ENCODE measurements at regions not wholly inside any gene's neighbourhood (a gene's known extent, or its start where the extent isn't known, plus 50 kb on each side); places are given as distances from the start of the nearest gene placed in this dataset.

DNA sequence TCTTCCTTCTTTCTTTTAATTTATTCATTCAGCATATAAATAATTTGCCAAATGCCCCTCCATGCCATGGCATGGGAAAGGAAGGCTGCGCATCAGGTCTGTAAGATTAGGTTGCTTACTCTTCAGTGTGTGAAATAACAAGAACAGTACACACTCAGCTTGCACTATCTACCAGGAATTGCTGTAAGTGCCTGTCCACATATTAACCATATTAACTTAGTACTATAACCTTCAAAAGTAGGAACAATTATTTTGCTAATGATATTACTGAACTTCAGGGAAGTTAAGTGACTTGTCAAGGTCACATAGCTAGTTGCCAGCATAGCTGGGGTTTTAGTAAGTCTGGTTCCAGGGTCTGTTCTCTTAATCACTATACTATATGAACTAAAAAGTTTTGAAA lies 89.2 kb upstream of the PMFBP1 start:
- no peaks in the 10 kb centered on the region for H3K4me1 Mint-ChIP-seq
- Histone ChIP-seq H4K20me1 (ENCODE audit: insufficient read depth, low read length) (no peaks in the 10 kb centered on the region), H3K27me3 (ENCODE audit: control insufficient read depth in 2 of 2, insufficient read depth in 2 of 2, low read length in 2 of 2) (no peaks in the 10 kb centered on the region), H3K4me2 (replicated peaks; ENCODE audit: extremely low read depth, low read length, poor library complexity, severe bottlenecking) (no peak overlapping the region), H2AFZ (ENCODE audit: insufficient read depth, low read depth, low read length, poor library complexity, severe bottlenecking) (no peak overlapping the region), H3K9me3 (replicated peaks in 1 of 2; ENCODE audit: control insufficient read depth in 1 of 2, insufficient read depth in 1 of 2, low read length in 2 of 2) (no peaks in the 10 kb centered on the region), H3K27ac (ENCODE audit: low read depth in 1 of 2, low read length in 2 of 2) (no peak overlapping the region), H3K4me3 (replicated peaks in 1 of 3; ENCODE audit: low read depth in 2 of 3, low read length in 3 of 3) (no peak overlapping the region), H3K9ac (ENCODE audit: insufficient read depth, low read length, poor library complexity, severe bottlenecking) (no peak overlapping the region), H3K79me2 (ENCODE audit: insufficient read depth, low read length) (no peaks in the 10 kb centered on the region), H3K36me3 (replicated peaks in 1 of 2; ENCODE audit: control insufficient read depth in 1 of 2, insufficient read depth in 2 of 2, low read length in 2 of 2) (no peaks in the 10 kb centered on the region), H3K4me1 (ENCODE audit: control insufficient read depth in 1 of 2, insufficient read depth in 2 of 2, low read length in 2 of 2) (no peaks in the 10 kb centered on the region)
- no peak for TF ChIP-seq CTCF (IDR thresholded peaks at IDR 0.05)
- H3K4me3 Mint-ChIP-seq = no peak overlapping the region
- no CpG with 5 or more reads among the region's 1 CpG for WGBS (ENCODE audit: insufficient coverage)
- intact Hi-C loops (cut with micrococcal nuclease) = no loop called here
- no peaks in the 10 kb centered on the region for H3K27me3 Mint-ChIP-seq (ENCODE audit: low read depth in 3 of 3)
- no peaks in the 10 kb centered on the region for H3K36me3 Mint-ChIP-seq
- DNase-seq = no peak
- no peak overlapping the region for H3K27ac Mint-ChIP-seq
- peaks cover 0 to 3% (median 2%) of the 10 kb centered on the region in 7 donors for H3K9me3 Mint-ChIP-seq

- WGBS (ENCODE audit: insufficient coverage) = 100% methylated on average over 1 of the region's 2 CpGs
- Histone ChIP-seq H3K4me3 (replicated peaks in 1 of 3; ENCODE audit: low read depth in 2 of 3, low read length in 3 of 3) (no peak overlapping the region), H3K27me3 (ENCODE audit: control insufficient read depth in 2 of 2, insufficient read depth in 2 of 2, low read length in 2 of 2) (no peaks in the 10 kb centered on the region), H3K79me2 (ENCODE audit: insufficient read depth, low read length) (no peaks in the 10 kb centered on the region), H3K36me3 (replicated peaks in 1 of 2; ENCODE audit: control insufficient read depth in 1 of 2, insufficient read depth in 2 of 2, low read length in 2 of 2) (no peaks in the 10 kb centered on the region), H3K27ac (ENCODE audit: low read depth in 1 of 2, low read length in 2 of 2) (no peak overlapping the region), H2AFZ (ENCODE audit: insufficient read depth, low read depth, low read length, poor library complexity, severe bottlenecking) (no peak overlapping the region), H3K4me1 (ENCODE audit: control insufficient read depth in 1 of 2, insufficient read depth in 2 of 2, low read length in 2 of 2) (no peaks in the 10 kb centered on the region), H3K9ac (ENCODE audit: insufficient read depth, low read length, poor library complexity, severe bottlenecking) (no peak overlapping the region), H3K4me2 (replicated peaks; ENCODE audit: extremely low read depth, low read length, poor library complexity, severe bottlenecking) (no peak overlapping the region), H4K20me1 (ENCODE audit: insufficient read depth, low read length) (no peaks in the 10 kb centered on the region), H3K9me3 (replicated peaks in 1 of 2; ENCODE audit: control insufficient read depth in 1 of 2, insufficient read depth in 1 of 2, low read length in 2 of 2) (no peaks in the 10 kb centered on the region)
- Mint-ChIP-seq H3K4me3 (no peak overlapping the region), H3K36me3 (no peaks in the 10 kb centered on the region), H3K4me1 (no peaks in the 10 kb centered on the region), H3K9me3 (peaks cover 0 to 3% (median 2%) of the 10 kb centered on the region in 7 donors), H3K27ac (no peak overlapping the region), H3K27me3 (ENCODE audit: low read depth in 3 of 3) (no peaks in the 10 kb centered on the region)
- TF ChIP-seq CTCF (IDR thresholded peaks at IDR 0.05) = no peak
- intact Hi-C loops (cut with micrococcal nuclease) = no loop called here
- no peak for DNase-seq
These were observed 84.6 kb upstream of the PMFBP1 start for GRCh38 chr16:72256398-72257066.
